Neuron (in vitro differentiated cells): ENCODE measurements at regions not wholly inside any gene's neighbourhood (a gene's known extent, or its start where the extent isn't known, plus 50 kb on each side); places are given as distances from the start of the nearest gene placed in this dataset.

Source experiments
- H2AFZ ChIP-seq: one replicate; pipeline ENCODE4 v1.6.1; 2013; ENCODE audit warnings: low read depth, mild to moderate bottlenecking, inconsistent platforms, low read length, moderate library complexity
- H3K27me3 ChIP-seq: one replicate; pipeline ENCODE4 v1.6.1; 2013; ENCODE audit warnings: low read length; ENCODE audit not compliant: insufficient read depth
- H3K36me3 ChIP-seq: one replicate; pipeline ENCODE4 v1.6.1; 2013; ENCODE audit warnings: low read length; ENCODE audit not compliant: insufficient read depth
- H3K4me1 ChIP-seq: one replicate; pipeline ENCODE4 v1.6.1; 2013; ENCODE audit warnings: low read length; ENCODE audit not compliant: insufficient read depth
- H3K4me3 ChIP-seq: 2 replicates; pipeline ENCODE4 v1.5.1; 2013; ENCODE audit warnings: mild to moderate bottlenecking, low read length, moderate library complexity
- H3K9me3 ChIP-seq: one replicate; pipeline ENCODE4 v1.6.1; 2013; ENCODE audit warnings: low read length

DNA sequence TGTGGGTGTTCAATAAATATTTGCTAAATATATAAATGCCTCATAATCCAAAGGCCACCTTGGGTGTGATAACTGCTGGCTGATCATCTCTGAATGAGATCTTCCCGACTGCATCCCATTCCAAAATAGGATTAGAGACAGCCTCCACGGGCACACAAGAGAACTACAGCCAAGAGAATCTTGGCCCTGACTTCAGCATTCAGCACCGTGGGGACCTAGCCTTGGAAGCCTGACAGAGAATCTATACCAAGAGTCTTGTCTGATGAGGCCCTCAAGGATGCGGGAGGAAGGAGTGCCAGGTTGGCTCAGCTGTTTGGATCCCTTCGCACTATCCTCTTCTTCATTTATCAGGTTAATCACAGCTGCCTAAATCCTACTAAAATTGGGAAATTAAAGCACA is 85.8 kb downstream of the RBM43 start:
- H3K36me3 ChIP-seq: no peaks in the 10 kb centered on the region
- no peaks in the 10 kb centered on the region for H3K4me1 ChIP-seq
- H2AFZ ChIP-seq: no peak overlapping the region
- no peaks in the 10 kb centered on the region for H3K27me3 ChIP-seq
- no peak overlapping the region for H3K4me3 ChIP-seq
- no peaks in the 10 kb centered on the region for H3K9me3 ChIP-seq

DNA sequence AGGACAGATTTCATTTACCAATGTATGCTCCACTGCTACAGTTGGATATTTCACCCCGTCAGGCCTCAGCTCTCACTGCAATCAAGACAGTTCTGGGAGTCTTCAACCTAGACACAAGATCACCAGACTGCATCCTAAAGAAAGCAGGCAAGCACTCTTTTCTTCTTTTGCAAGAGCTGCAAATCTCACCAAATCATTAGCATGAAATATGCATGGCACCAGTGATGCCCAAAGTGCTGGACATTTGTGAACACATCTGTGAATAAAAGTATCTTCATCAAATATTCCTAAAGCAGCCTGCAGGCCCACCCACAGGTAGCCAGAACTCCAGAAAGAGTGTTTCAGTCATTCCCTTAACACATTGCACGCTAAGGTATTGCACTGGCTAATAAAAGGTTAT is 87.5 kb downstream of the RBM43 start:
- no peaks in the 10 kb centered on the region for H3K4me1 ChIP-seq
- H3K36me3 ChIP-seq: no peaks in the 10 kb centered on the region
- no peak overlapping the region for H3K4me3 ChIP-seq
- H3K27me3 ChIP-seq: no peaks in the 10 kb centered on the region
- no peaks in the 10 kb centered on the region for H3K9me3 ChIP-seq
- no peak overlapping the region for H2AFZ ChIP-seq

DNA sequence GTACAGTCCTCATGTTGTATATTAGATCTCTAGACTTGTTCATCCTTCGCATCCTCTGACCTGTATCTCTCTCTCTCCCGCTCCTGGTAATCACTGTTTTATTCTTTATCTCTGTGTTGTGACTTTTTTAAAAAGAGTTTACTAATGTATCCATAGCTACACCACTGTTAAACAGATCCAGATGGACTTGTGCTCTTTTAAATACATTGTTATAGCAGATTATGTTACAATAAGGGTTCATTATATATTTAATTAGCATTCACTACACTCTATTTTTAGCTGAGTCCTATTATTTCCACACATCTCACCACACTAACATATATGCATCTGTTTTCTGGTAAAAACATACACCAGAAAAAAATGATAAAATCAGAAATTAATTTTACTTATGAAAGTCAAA is 90.5 kb downstream of the RBM43 start:
- Histone ChIP-seq H3K9me3 (no peaks in the 10 kb centered on the region), H3K4me1 (peaks cover 2% of the 10 kb centered on the region), H3K36me3 (no peaks in the 10 kb centered on the region), H3K4me3 (no peak overlapping the region), H2AFZ (no peak overlapping the region), H3K27me3 (no peaks in the 10 kb centered on the region)

DNA sequence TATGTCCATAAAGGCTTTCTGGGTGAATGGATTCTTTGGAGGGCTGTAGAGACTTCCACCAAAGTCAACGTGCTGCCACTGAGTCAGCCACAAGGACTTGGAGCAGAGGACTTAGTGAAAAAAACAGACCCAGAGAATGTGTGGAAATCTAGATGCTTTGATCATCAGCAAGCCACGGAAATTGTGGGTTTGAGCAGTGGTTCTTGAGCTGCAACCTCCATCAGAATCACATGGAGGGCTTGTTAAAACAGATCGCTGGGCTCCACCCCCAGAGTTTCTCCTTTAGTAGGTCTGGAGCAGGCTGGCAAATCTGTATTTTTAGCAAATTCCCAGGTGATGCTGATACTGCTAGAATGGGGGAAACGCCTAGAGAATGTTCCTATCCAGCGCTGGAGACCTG is 95.3 kb downstream of the RBM43 start:
- Histone ChIP-seq H3K4me3 (no peak overlapping the region), H3K36me3 (no peaks in the 10 kb centered on the region), H3K9me3 (no peaks in the 10 kb centered on the region), H3K4me1 (peaks cover 22% of the 10 kb centered on the region), H2AFZ (no peak overlapping the region), H3K27me3 (no peaks in the 10 kb centered on the region)

DNA sequence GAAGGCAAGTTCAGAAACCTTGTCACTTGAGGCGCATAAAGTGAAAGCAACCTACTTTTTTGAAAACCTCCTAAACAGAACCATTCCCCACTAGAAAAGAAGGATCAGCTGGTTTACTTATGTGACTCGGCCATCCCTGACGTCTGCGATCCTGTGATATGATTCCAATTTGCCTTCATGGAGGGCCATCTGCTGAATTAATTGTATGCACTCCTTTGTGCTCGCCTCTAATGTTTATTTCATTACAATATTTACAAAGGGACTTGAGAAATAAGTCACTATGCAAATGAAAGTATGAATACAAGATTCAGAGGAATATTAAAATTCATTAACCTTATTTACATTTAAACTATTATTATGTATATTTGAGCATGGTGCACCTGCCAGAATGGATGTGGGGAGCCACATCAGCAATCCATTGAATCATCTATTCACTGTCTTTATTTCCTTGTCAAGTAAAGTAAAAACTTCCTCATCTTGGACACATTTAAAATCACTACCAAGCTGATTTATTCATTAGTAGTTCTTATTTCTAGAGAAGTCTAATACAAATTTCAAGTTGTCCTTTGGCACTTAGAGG is 96.5 kb downstream of the RBM43 start:
- Histone ChIP-seq H3K36me3 (no peaks in the 10 kb centered on the region), H2AFZ (no peak overlapping the region), H3K9me3 (no peaks in the 10 kb centered on the region), H3K27me3 (no peaks in the 10 kb centered on the region), H3K4me3 (no peak overlapping the region), H3K4me1 (peaks cover 22% of the 10 kb centered on the region)

DNA sequence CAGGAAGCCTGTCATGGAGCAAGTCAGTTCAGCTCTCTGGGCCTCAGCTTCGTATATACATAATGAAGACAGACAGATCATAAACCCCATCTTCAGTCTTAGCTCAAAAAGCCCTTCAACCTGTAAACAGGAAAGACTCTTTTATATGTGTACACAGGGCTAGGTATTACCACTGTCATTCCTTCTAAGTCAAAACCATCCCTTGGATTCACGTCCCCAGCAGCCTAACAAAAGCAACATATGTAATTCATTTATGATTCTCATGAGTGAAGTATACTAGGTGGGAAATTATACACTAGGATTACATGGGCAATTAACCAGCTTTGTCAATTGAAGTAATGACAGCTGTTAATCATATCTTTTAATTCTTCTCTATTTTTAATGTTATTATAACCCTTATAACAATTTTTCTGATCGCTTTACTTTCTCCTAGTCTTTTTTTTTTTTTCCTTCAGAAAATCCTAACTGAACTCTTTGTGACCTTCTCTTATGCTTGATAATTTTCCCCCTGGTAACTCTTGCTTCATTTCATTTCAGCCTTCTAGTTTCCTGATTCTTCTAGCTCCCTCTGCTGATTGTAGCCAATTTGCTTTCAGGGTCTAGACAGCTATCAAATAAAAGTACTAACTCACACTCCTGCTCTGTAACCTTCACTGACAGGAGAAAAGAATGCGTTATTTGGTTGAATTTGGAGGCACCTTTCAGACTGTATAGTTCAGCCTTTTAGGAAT is 99.7 kb downstream of the RBM43 start:
- peaks cover 26% of the 10 kb centered on the region for H3K4me1 ChIP-seq

DNA sequence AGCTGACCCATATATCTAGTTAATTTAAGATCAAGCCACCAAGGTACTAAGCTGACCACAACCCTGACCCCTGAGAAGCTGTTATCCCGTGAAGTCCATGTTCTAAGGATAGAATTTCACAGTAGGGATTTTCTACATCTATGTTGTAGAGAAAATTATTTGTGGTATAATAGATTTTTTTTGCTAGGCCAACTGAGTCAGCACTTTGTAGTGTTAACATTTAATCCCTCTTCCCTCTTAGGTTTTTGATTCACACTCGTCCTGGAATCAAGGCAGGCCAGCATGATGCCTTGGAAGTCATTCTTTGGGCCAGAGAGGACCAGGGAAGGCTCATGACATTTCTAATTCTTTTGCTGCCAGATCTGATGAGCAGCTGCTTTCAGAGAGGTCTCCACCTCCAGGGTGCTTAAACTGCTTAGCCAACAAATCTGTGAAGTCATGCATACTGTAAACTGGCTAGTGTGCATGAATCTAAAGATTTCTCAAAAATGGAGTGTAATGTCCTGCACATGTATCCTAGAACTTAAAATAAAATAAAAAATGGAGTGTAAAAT is 102.5 kb downstream of the RBM43 start:
- Histone ChIP-seq H3K9me3 (no peaks in the 10 kb centered on the region), H2AFZ (no peak overlapping the region), H3K4me1 (peaks cover 9% of the 10 kb centered on the region), H3K36me3 (no peaks in the 10 kb centered on the region), H3K4me3 (no peak overlapping the region), H3K27me3 (no peaks in the 10 kb centered on the region)

More for the DNA sequence above, 99.7 kb downstream of the RBM43 start:
- Histone ChIP-seq H3K27me3 (no peaks in the 10 kb centered on the region), H3K9me3 (no peaks in the 10 kb centered on the region), H3K4me3 (no peak overlapping the region), H3K36me3 (no peaks in the 10 kb centered on the region), H2AFZ (no peak overlapping the region)

DNA sequence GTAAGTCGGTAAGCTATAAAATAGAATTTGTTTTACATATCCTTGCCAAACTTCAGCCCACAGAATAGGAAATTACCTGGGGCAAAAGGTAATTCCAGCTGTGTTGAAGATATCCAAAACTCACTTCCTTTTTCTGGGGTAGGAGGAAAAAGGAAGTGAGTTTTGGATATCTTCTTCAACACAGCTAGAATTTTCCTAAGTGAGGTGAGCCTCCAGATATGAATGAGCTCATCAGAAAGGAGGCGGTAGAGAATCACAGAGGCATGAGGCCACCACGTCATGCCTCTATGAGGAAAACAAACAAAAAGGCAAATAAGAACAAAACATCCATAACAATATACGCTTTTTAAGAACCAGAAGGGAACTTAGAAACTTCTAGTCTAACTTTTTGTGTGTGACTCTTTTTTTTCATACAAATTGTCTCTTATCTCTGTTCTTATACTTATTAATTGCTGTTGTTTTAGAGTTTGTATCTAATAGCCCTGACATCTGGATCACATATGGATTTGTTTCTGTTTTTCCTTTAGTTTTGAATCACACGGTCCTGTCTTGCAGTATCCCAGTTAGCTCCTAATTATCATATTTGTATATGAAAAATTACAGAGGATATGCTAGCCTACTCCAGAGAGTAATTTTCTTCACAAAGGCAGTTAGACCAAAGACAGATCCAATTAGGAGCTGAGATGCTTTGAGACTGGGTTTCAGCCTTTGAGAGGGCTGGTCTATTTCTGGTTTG is 104.5 kb downstream of the RBM43 start:
- no peaks in the 10 kb centered on the region for H3K27me3 ChIP-seq
- no peaks in the 10 kb centered on the region for H3K36me3 ChIP-seq
- H3K4me1 ChIP-seq: peaks cover 9% of the 10 kb centered on the region
- H2AFZ ChIP-seq: no peak overlapping the region
- H3K9me3 ChIP-seq: no peaks in the 10 kb centered on the region
- H3K4me3 ChIP-seq: no peak overlapping the region

DNA sequence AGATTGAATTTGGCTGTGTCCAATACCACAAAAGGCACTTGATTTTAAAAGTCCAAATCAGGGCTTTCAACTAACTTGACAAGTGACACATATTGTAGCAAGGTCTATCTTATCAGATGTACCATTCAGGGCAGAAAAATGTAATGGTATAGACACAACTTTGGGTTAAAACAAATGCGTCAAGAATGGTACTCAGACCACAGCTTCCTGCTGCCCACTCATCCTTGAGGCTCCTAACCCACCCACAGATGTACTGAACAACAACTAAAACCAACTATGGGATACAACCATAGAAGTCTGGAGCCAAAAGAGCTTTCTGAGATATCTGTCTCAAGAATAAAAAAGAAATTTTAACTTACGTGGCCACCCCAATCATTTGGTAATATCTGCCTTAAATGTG is 105.2 kb downstream of the RBM43 start:
- Histone ChIP-seq H3K9me3 (no peaks in the 10 kb centered on the region), H2AFZ (no peak overlapping the region), H3K36me3 (no peaks in the 10 kb centered on the region), H3K4me3 (no peak overlapping the region), H3K27me3 (no peaks in the 10 kb centered on the region), H3K4me1 (peaks cover 6% of the 10 kb centered on the region)

DNA sequence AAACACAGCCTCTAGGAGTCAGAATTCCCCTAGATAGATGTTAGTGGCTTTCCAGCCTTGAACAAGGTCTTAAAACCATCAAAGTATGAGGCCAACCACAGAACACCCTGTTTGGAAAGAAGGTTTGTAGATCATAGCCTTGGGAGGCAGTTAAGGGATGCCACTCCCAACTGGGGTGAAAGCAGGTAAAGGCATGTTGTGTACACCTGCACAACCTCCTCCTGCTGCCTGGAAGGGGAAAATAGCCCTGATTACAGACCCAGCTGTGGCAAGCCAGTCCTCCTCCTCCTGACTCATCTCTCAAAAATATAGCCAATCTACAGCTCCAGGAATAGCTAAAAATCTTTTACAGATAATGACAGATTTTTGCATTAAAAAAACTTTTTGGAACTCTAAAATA is 108.1 kb downstream of the RBM43 start:
- no peaks in the 10 kb centered on the region for H3K27me3 ChIP-seq
- no peak overlapping the region for H3K4me3 ChIP-seq
- H2AFZ ChIP-seq: no peak overlapping the region
- peaks cover 2% of the 10 kb centered on the region for H3K4me1 ChIP-seq
- no peaks in the 10 kb centered on the region for H3K36me3 ChIP-seq
- no peaks in the 10 kb centered on the region for H3K9me3 ChIP-seq

DNA sequence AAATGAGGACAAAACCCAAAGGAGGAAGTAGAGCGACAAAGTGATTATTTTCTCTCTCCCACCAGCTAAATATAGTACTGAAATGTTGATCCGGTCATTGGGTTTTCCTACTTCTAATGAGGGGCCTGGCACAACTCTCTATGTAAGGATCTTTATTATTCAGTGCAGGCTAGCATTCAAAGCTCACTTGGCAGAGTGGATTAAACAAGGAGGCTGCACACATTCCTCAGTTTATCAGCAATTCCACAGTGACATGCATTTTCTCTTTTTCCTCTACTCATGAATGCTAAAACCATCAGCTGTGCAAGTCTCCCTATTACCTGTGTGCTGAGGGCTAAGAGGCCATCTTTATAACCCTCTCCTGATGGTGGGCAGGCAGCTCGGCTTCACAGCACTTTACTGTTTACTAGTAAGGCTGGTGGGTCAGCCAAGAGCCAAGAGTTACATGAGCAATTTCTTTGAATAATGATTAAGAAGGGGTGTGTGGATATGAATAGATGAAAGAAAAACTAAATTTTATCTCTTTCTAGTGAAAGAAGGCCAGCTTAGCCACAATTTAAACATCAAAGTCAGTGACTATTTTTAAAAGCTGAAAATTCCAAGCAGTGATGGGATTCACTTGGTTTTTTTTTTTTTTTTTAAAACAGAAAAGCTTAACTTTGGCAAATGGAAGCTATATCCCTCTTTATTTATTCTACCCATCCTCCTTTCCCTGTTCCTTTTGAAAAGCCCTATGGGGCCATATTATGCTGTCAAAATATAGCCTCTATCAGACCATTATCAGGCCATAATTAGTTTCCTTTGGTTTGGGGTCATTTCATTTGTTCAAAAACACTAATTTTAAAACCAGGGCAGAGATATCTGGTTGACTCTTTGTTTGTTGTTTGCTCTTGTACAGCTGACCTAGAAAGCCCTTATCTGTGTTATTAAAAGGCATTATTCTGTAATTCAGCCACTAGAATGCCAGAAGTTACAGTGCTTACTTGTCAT is 111.0 kb downstream of the RBM43 start:
- no peaks in the 10 kb centered on the region for H3K9me3 ChIP-seq
- no peak overlapping the region for H3K4me3 ChIP-seq

DNA sequence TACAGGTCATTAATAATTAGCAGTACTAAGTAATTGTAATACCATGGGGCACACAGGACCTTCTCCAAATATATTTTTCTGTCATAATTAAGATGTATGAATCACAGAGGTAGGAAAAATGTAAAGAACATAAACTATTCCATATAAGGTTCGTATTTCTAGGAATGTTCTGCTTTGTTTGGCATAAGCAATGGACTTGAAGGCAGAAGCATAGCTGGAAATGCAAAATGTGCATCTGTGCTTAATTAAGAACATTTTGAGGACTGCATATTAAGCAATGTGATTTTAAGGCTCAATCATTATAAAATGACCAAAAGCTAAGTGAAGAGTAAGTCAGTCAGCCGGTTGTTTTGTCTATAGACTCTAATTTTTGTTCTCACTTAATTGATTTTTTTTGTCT is 123.2 kb downstream of the RBM43 start:
- Histone ChIP-seq H3K4me1 (no peaks in the 10 kb centered on the region), H3K27me3 (no peaks in the 10 kb centered on the region), H2AFZ (no peak overlapping the region), H3K4me3 (no peak overlapping the region), H3K36me3 (no peaks in the 10 kb centered on the region), H3K9me3 (no peaks in the 10 kb centered on the region)

More for the DNA sequence above, 111.0 kb downstream of the RBM43 start:
- Histone ChIP-seq H3K4me1 (peaks cover 2% of the 10 kb centered on the region), H3K27me3 (no peaks in the 10 kb centered on the region), H2AFZ (no peak overlapping the region), H3K36me3 (no peaks in the 10 kb centered on the region)
